HepG2 (cell line): ENCODE measurements at regions not wholly inside any gene's neighbourhood (a gene's known extent, or its start where the extent isn't known, plus 50 kb on each side); places are given as distances from the start of the nearest gene placed in this dataset.

Experiments used
- ARNTL ChIP-seq: sonication (generic); formaldehyde crosslinking; IDR thresholded peaks from 2 replicates; pipeline ENCODE4 v1.4.0; 2020; ENCODE audit warnings: mild to moderate bottlenecking, missing genetic modification reagents
- PBX3 ChIP-seq: sonication (generic); formaldehyde crosslinking; IDR thresholded peaks from 2 replicates; pipeline ENCODE4 v1.8.1; 2023; ENCODE audit warnings: missing genetic modification reagents, inconsistent platforms, borderline replicate concordance

GRCh38 chr2:155513248-155513647, 814.8 kb downstream of the KCNJ3 start:
- TF ChIP-seq ARNTL (no peak), PBX3 (CRISPR knock-in tag) (no peak)
